ENCODE measurements at regions not wholly inside any gene's neighbourhood (a gene's known extent, or its start where the extent isn't known, plus 50 kb on each side); places are given as distances from the start of the nearest gene placed in this dataset.

DNA sequence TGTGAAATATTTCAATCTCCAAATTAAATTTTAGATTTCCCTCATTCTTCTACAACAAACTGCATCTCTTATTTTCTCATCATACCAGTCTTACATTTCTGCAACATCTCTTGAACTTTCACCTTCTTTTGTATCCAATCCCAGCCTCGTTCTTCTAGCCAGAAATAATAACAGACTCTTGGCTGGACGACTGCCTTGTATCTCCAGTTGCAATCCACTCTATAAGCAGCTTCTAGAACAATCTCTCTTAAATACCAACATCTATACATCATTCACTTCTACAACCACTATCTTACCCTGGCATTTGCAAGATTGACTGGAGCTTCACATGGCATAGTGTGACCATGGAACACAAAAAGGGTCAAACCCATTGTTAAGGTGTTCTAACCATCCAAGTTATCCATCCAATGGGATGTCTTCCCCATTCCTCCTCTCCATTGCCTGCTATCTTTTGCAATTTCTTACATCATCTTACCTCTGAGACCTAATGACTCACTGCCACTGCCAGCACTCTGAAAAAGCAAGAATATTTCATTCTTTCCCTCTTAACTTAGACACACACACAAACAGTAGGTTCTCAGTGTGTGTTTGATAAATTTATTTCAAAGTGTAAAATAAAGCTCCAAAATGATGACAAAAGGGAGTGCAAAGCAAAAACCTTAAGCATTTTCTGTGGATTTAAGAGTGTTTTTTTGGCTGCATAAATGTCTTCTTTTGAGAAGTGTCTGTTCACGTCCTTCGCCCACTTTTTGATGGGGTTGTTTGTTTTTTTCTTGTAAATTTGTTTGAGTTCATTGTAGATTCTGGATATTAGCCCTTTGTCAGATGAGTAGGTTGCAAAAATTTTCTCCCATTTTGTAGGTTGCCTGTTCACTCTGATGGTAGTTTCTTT is 145.6 kb downstream of the METTL4 start:
- no peak for TF ChIP-seq EZH2 (IDR thresholded peaks at IDR 0.05; ENCODE audit: insufficient read depth, low read length)
- TF ChIP-seq, protein P1, sequence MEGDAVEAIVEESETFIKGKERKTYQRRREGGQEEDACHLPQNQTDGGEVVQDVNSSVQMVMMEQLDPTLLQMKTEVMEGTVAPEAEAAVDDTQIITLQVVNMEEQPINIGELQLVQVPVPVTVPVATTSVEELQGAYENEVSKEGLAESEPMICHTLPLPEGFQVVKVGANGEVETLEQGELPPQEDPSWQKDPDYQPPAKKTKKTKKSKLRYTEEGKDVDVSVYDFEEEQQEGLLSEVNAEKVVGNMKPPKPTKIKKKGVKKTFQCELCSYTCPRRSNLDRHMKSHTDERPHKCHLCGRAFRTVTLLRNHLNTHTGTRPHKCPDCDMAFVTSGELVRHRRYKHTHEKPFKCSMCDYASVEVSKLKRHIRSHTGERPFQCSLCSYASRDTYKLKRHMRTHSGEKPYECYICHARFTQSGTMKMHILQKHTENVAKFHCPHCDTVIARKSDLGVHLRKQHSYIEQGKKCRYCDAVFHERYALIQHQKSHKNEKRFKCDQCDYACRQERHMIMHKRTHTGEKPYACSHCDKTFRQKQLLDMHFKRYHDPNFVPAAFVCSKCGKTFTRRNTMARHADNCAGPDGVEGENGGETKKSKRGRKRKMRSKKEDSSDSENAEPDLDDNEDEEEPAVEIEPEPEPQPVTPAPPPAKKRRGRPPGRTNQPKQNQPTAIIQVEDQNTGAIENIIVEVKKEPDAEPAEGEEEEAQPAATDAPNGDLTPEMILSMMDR (IDR thresholded peaks at IDR 0.05; ENCODE audit: insufficient read depth, low read depth, low read length): no peak

All from astrocyte (in vitro differentiated cells and primary cell).